Trophoblast cell (in vitro differentiated cells and primary cell): ENCODE measurements at regions not wholly inside any gene's neighbourhood (a gene's known extent, or its start where the extent isn't known, plus 50 kb on each side); places are given as distances from the start of the nearest gene placed in this dataset.
"Not testable (repeated sequence)": the region's sequence is repeated elsewhere in the genome, so short reads cannot be mapped to it uniquely, and the experiment has no call there.

Experiments
- DNase-seq, 2 donors: peaks; one replicate each; pipeline ENCODE4 v3.0.0-alpha.2; 2016
- H2AFZ ChIP-seq: 2 replicates; pipeline ENCODE4 v1.6.1; 2013; ENCODE audit warnings: low read length, moderate library complexity, mild to moderate bottlenecking; ENCODE audit not compliant: insufficient read depth, poor library complexity
- H2AK5ac ChIP-seq: 2 replicates; pipeline ENCODE4 v1.6.1; 2013; ENCODE audit warnings: mild to moderate bottlenecking, low read length
- H2BK120ac ChIP-seq: 2 replicates; pipeline ENCODE4 v1.6.1; 2013; ENCODE audit warnings: low read length, mild to moderate bottlenecking, moderate library complexity; ENCODE audit not compliant: insufficient read depth, poor library complexity
- H2BK12ac ChIP-seq: 2 replicates; pipeline ENCODE4 v1.6.1; 2013; ENCODE audit warnings: mild to moderate bottlenecking, low read length, moderate library complexity
- H2BK5ac ChIP-seq: 2 replicates; pipeline ENCODE4 v1.6.1; 2013; ENCODE audit warnings: low read length, low read depth, moderate library complexity, mild to moderate bottlenecking; ENCODE audit not compliant: poor library complexity
- H3K14ac ChIP-seq: 2 replicates; pipeline ENCODE4 v1.6.1; 2013; ENCODE audit warnings: mild to moderate bottlenecking, low read length
- H3K18ac ChIP-seq: 2 replicates; pipeline ENCODE4 v1.6.1; 2013; ENCODE audit warnings: mild to moderate bottlenecking, low read length
- H3K23ac ChIP-seq: 2 replicates; pipeline ENCODE4 v1.6.1; 2013; ENCODE audit warnings: low read length
- H3K27ac ChIP-seq: 2 replicates; pipeline ENCODE4 v1.5.1; 2013; ENCODE audit warnings: low read depth, mild to moderate bottlenecking, inconsistent platforms, low read length, moderate library complexity
- H3K27me3 ChIP-seq: 2 replicates; pipeline ENCODE4 v1.6.1; 2013; ENCODE audit warnings: inconsistent platforms, mild to moderate bottlenecking, low read length, moderate library complexity; ENCODE audit not compliant: insufficient read depth
- H3K36me3 ChIP-seq, 2 experiments: 1 replicate in 1 of 2; 2 replicates in 1 of 2; pipeline ENCODE4 v1.6.1; 2013; ENCODE audit warnings: low read length in 2 of 2, mild to moderate bottlenecking in 2 of 2, moderate library complexity in 1 of 2; ENCODE audit not compliant: insufficient read depth in 2 of 2, control insufficient read depth in 1 of 2
- H3K4ac ChIP-seq: 2 replicates; pipeline ENCODE4 v1.6.1; 2013; ENCODE audit warnings: low read depth, mild to moderate bottlenecking, low read length, moderate library complexity
- H3K4me1 ChIP-seq, 2 experiments: 1 replicate in 1 of 2; 2 replicates in 1 of 2; pipeline ENCODE4 v1.6.1; 2013; ENCODE audit warnings: low read length in 2 of 2, mild to moderate bottlenecking in 2 of 2, moderate library complexity in 1 of 2; ENCODE audit not compliant: insufficient read depth in 2 of 2, control insufficient read depth in 1 of 2
- H3K4me2 ChIP-seq: 2 replicates; pipeline ENCODE4 v1.6.1; 2013; ENCODE audit warnings: inconsistent platforms, mild to moderate bottlenecking, low read length, moderate library complexity
- H3K4me3 ChIP-seq: 2 replicates; pipeline ENCODE4 v1.5.1; 2013; ENCODE audit warnings: mild to moderate bottlenecking, low read depth, low read length, inconsistent platforms
- H3K79me1 ChIP-seq: one replicate; pipeline ENCODE4 v1.6.1; 2013; ENCODE audit warnings: low read length
- H3K79me2 ChIP-seq: 2 replicates; pipeline ENCODE4 v1.6.1; 2013; ENCODE audit warnings: low read length, mild to moderate bottlenecking; ENCODE audit not compliant: control insufficient read depth, insufficient read depth, poor library complexity
- H3K9ac ChIP-seq: 2 replicates; pipeline ENCODE4 v1.6.1; 2013; ENCODE audit warnings: mild to moderate bottlenecking, low read length
- H3K9me3 ChIP-seq: 2 replicates; pipeline ENCODE4 v1.6.1; 2013; ENCODE audit warnings: low read depth, mild to moderate bottlenecking, control low read depth, inconsistent platforms, low read length; ENCODE audit not compliant: insufficient read depth
- H4K12ac ChIP-seq: 2 replicates; pipeline ENCODE4 v1.6.1; 2013; ENCODE audit warnings: low read depth, mild to moderate bottlenecking, low read length, moderate library complexity
- H4K8ac ChIP-seq: 2 replicates; pipeline ENCODE4 v1.6.1; 2013; ENCODE audit warnings: low read depth, mild to moderate bottlenecking, low read length, moderate library complexity
- H4K91ac ChIP-seq: one replicate; pipeline ENCODE4 v1.6.1; 2013; ENCODE audit warnings: low read depth, mild to moderate bottlenecking, low read length, moderate library complexity
- WGBS: extraction: QIAGEN DNeasy Blood & Tissue Kit; methylation state at CpG from one replicate; pipeline ENCODE4 v1.1.7; 2013; ENCODE audit warnings: missing lambda C conversion rate; ENCODE audit not compliant: insufficient read length, insufficient coverage; ENCODE audit errors: extremely low coverage; 5-methylcytosine and 5-hydroxymethylcytosine counted together

- H3K18ac ChIP-seq, H3K9ac ChIP-seq, H4K91ac ChIP-seq, H3K79me2 ChIP-seq, H2BK5ac ChIP-seq, H3K4me2 ChIP-seq, H3K79me1 ChIP-seq, H3K4me1 ChIP-seq, H3K23ac ChIP-seq, H2AK5ac ChIP-seq, H2AFZ ChIP-seq, H2BK12ac ChIP-seq, H4K8ac ChIP-seq, H3K4me3 ChIP-seq, H4K12ac ChIP-seq, H3K36me3 ChIP-seq, H3K27ac ChIP-seq, H3K14ac ChIP-seq, H3K4ac ChIP-seq, H2BK120ac ChIP-seq, DNase-seq, H3K27me3 ChIP-seq: not testable (repeated sequence)
- WGBS, result no CpG with 5 or more reads among the region's 11 CpGs
- peaks cover 25% of the 10 kb centered on the region for H3K9me3 ChIP-seq
Observed at GRCh38 chr21:8778323-8779085, 1742.9 kb upstream of the TPTE start.

GRCh38 chr21:8812840-8813239 lies 1708.5 kb upstream of the TPTE start:
- H2AK5ac ChIP-seq, H4K8ac ChIP-seq: not testable (repeated sequence)

DNA sequence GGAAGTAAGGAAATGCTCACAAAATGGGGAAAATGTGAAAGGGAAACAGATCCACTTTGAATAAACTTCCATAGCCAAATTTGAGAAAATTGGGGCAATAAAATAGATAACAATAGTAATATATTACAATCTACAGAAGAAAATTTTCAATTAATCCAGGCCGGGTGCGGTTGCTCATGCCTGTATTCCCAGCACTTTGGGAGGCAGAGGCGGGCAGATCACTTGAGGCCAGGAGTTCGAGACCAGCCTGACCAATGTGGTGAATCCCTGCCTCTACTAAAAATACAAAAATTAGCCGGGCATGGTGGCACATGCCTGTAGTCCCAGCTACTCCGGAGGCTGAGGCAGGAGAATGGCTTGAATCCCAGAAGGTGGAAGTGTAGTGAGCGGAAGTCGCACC lies 1687.1 kb upstream of the TPTE start:
- H3K4me1 ChIP-seq, H4K8ac ChIP-seq, H3K4me3 ChIP-seq, H2BK12ac ChIP-seq, H3K79me2 ChIP-seq, H4K91ac ChIP-seq, H3K27me3 ChIP-seq, H2BK5ac ChIP-seq, H3K9ac ChIP-seq, H2AFZ ChIP-seq, H3K9me3 ChIP-seq, H3K36me3 ChIP-seq, H2BK120ac ChIP-seq, H4K12ac ChIP-seq, DNase-seq, H3K79me1 ChIP-seq, H3K4me2 ChIP-seq, H3K14ac ChIP-seq, H2AK5ac ChIP-seq, H3K27ac ChIP-seq, H3K23ac ChIP-seq, H3K18ac ChIP-seq, H3K4ac ChIP-seq: not testable (repeated sequence)
- no CpG with 5 or more reads among the region's 8 CpGs for WGBS

More at GRCh38 chr21:8812840-8813239, 1708.5 kb upstream of the TPTE start:
- not testable (repeated sequence) for H3K4ac ChIP-seq, H3K14ac ChIP-seq, H3K9me3 ChIP-seq, H3K27ac ChIP-seq, H3K79me1 ChIP-seq, H4K91ac ChIP-seq, H3K18ac ChIP-seq, H4K12ac ChIP-seq, H2AFZ ChIP-seq, H3K4me2 ChIP-seq, H3K9ac ChIP-seq, H3K27me3 ChIP-seq, H3K79me2 ChIP-seq, H3K4me1 ChIP-seq, H2BK12ac ChIP-seq, DNase-seq, H2BK120ac ChIP-seq, H3K36me3 ChIP-seq, H3K4me3 ChIP-seq, H3K23ac ChIP-seq, H2BK5ac ChIP-seq
- WGBS, result no CpG with 5 or more reads among the region's 16 CpGs
